ENCODE measurements at regions not wholly inside any gene's neighbourhood (a gene's known extent, or its start where the extent isn't known, plus 50 kb on each side); places are given as distances from the start of the nearest gene placed in this dataset.

DNA sequence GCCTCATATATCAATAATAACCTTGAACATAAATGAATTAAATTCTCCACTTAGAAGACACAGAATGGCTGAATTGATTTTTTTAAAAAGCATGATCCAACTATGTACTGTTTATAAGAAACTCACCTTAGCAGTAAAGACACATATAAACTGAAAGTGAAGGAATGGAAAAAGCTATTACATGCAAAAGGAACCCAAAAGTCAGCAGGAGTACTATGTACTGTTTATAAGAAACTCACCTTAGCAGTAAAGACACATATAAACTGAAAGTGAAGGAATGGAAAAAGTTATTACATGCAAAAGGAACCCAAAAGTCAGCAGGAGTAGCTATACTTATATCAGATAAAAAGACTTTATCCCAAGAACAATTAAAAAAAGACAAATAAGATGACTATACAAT lies 204.8 kb downstream of the TMEM161B start:
- TF ChIP-seq CTCF (IDR thresholded peaks at IDR 0.05) (no peak), POLR2AphosphoS5 (IDR thresholded peaks at IDR 0.05; ENCODE audit: low read depth, low read length) (no peak), SIN3A (IDR thresholded peaks at IDR 0.05; ENCODE audit: borderline replicate concordance, insufficient read depth, low read depth, low read length) (no peak), TCF7L2 (IDR thresholded peaks at IDR 0.05; ENCODE audit: low read depth, low read length) (no peak)
- TF ChIP-seq, protein P1, sequence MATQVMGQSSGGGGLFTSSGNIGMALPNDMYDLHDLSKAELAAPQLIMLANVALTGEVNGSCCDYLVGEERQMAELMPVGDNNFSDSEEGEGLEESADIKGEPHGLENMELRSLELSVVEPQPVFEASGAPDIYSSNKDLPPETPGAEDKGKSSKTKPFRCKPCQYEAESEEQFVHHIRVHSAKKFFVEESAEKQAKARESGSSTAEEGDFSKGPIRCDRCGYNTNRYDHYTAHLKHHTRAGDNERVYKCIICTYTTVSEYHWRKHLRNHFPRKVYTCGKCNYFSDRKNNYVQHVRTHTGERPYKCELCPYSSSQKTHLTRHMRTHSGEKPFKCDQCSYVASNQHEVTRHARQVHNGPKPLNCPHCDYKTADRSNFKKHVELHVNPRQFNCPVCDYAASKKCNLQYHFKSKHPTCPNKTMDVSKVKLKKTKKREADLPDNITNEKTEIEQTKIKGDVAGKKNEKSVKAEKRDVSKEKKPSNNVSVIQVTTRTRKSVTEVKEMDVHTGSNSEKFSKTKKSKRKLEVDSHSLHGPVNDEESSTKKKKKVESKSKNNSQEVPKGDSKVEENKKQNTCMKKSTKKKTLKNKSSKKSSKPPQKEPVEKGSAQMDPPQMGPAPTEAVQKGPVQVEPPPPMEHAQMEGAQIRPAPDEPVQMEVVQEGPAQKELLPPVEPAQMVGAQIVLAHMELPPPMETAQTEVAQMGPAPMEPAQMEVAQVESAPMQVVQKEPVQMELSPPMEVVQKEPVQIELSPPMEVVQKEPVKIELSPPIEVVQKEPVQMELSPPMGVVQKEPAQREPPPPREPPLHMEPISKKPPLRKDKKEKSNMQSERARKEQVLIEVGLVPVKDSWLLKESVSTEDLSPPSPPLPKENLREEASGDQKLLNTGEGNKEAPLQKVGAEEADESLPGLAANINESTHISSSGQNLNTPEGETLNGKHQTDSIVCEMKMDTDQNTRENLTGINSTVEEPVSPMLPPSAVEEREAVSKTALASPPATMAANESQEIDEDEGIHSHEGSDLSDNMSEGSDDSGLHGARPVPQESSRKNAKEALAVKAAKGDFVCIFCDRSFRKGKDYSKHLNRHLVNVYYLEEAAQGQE (IDR thresholded peaks at IDR 0.05; ENCODE audit: insufficient read depth in 1 of 2, low read depth in 2 of 2, low read length in 1 of 2): no peak

Data from Panc1 (cell line).